Naive thymus-derived CD4-positive, alpha-beta T cell (primary cell): ENCODE measurements at regions not wholly inside any gene's neighbourhood (a gene's known extent, or its start where the extent isn't known, plus 50 kb on each side); places are given as distances from the start of the nearest gene placed in this dataset.
"Not testable (repeated sequence)": the region's sequence is repeated elsewhere in the genome, so short reads cannot be mapped to it uniquely, and the experiment has no call there.

ENCODE experiments used
- ATAC-seq: fragments of 150-1000 bp; cut with Tn5 transposase; 2 replicates; pipeline ENCODE4 v1.10.0; 2021; ENCODE audit warnings: mild to moderate bottlenecking, moderate library complexity
- CTCF ChIA-PET: fragments of 350-600 bp; sonication (Branson Sonifier 250); formaldehyde crosslinking; loops from one replicate; lab custom pipeline; 2021; ENCODE audit warnings: antibody characterized with exemption; lab: Charles Lee
- POLR2A ChIA-PET: fragments of 350-600 bp; sonication (Branson Sonifier 250); formaldehyde crosslinking; loops from one replicate; lab custom pipeline; 2021; ENCODE audit warnings: antibody characterized with exemption, inconsistent platforms; lab: Charles Lee
- DNase-seq, 9 donors: peaks; one replicate each; pipeline versions ENCODE4 v3.0.0 to v3.0.0-alpha.2; 2020 to 2022; ENCODE audit warnings: mixed read lengths in 1 of 9
- H3K27ac ChIP-seq: one replicate; pipeline ENCODE4 v1.7.0; 2013; ENCODE audit warnings: mild to moderate bottlenecking, low read depth, low read length, moderate library complexity
- H3K27me3 ChIP-seq, 2 donors: one replicate each; pipeline ENCODE4 v1.7.0; 2013; ENCODE audit warnings: low read length in 2 of 2, mild to moderate bottlenecking in 2 of 2, moderate library complexity in 2 of 2; ENCODE audit not compliant: control insufficient read depth in 2 of 2, insufficient read depth in 2 of 2
- H3K36me3 ChIP-seq, 3 experiments: 1 replicate in 2 of 3; 2 replicates in 1 of 3; pipeline ENCODE4 v1.7.0; 2013; ENCODE audit warnings: low read length in 3 of 3, mild to moderate bottlenecking in 3 of 3, moderate library complexity in 1 of 3; ENCODE audit not compliant: insufficient read depth in 3 of 3, control insufficient read depth in 2 of 3
- H3K4me1 ChIP-seq, 2 donors: one replicate each; pipeline ENCODE4 v1.7.0; 2013; ENCODE audit warnings: low read length in 2 of 2, mild to moderate bottlenecking in 2 of 2, moderate library complexity in 1 of 2; ENCODE audit not compliant: control insufficient read depth in 2 of 2, insufficient read depth in 2 of 2
- H3K4me3 ChIP-seq: 2 replicates; pipeline ENCODE4 v1.7.0; 2013; ENCODE audit warnings: mild to moderate bottlenecking, low read length
- H3K9me3 ChIP-seq, 3 experiments: 1 replicate in 2 of 3; 2 replicates in 1 of 3; pipeline ENCODE4 v1.7.0; 2013; ENCODE audit warnings: low read length in 3 of 3; ENCODE audit not compliant: control insufficient read depth in 2 of 3
- H3K27ac Mint-ChIP-seq, 9 donors: one replicate each; pipeline ENCODE4 v1.8.0; 2020 to 2022; ENCODE audit warnings: mixed read lengths in 9 of 9, mild to moderate bottlenecking in 8 of 9, moderate library complexity in 5 of 9, inconsistent platforms in 2 of 9
- H3K27me3 Mint-ChIP-seq, 5 donors: one replicate each; pipeline ENCODE4 v1.8.0; 2021 to 2022; ENCODE audit warnings: mixed read lengths in 5 of 5, mild to moderate bottlenecking in 1 of 5
- H3K36me3 Mint-ChIP-seq, 5 donors: one replicate each; pipeline ENCODE4 v1.8.0; 2020 to 2022; ENCODE audit warnings: mixed read lengths in 5 of 5, mild to moderate bottlenecking in 3 of 5, inconsistent platforms in 1 of 5
- H3K4me1 Mint-ChIP-seq, 7 donors: one replicate each; pipeline ENCODE4 v1.8.0; 2020 to 2022; ENCODE audit warnings: mixed read lengths in 7 of 7, mild to moderate bottlenecking in 3 of 7, inconsistent platforms in 1 of 7
- H3K4me3 Mint-ChIP-seq, 10 donors: one replicate each; pipeline ENCODE4 v1.8.0; 2020 to 2022; ENCODE audit warnings: mild to moderate bottlenecking in 10 of 10, mixed read lengths in 10 of 10, moderate library complexity in 6 of 10, inconsistent platforms in 2 of 10
- H3K9me3 Mint-ChIP-seq, 11 donors: one replicate each; pipeline ENCODE4 v1.8.0; 2020 to 2022; ENCODE audit warnings: mixed read lengths in 11 of 11, mild to moderate bottlenecking in 4 of 11, inconsistent platforms in 1 of 11, moderate library complexity in 1 of 11
- intact Hi-C, 2 donors: fragments of 100-400 bp; cut with micrococcal nuclease; formaldehyde crosslinking; loops; one replicate each; pipeline ENCODE4 v1.15.1; 2023

GRCh38 chr1:86798608-86799291 is 94.4 kb downstream of the SH3GLB1 start:
- POLR2A ChIA-PET, result interaction anchor here (0.6 kb wide), 1 partner anchor 92 kb away, joined by 3 read pairs; no protein-coding TSS in a partner anchor
- peaks cover 0 to 12% (median 2%) of the 10 kb centered on the region in 11 donors for H3K9me3 Mint-ChIP-seq
- H3K27me3 ChIP-seq, result no peaks in the 10 kb centered on the region
- ATAC-seq (peak; percentile 36), DNase-seq (no peak)
- no peaks in the 10 kb centered on the region for H3K4me1 ChIP-seq
- no peak overlapping the region for H3K27ac ChIP-seq
- H3K36me3 ChIP-seq, result no peaks in the 10 kb centered on the region
- H3K9me3 ChIP-seq, result no peaks in the 10 kb centered on the region
- intact Hi-C loops, result no loop called here
- H3K36me3 Mint-ChIP-seq, result no peaks in the 10 kb centered on the region
- no peaks in the 10 kb centered on the region for H3K27me3 Mint-ChIP-seq
- no peaks in the 10 kb centered on the region for H3K4me1 Mint-ChIP-seq
- no peak overlapping the region for H3K4me3 ChIP-seq
- no peak overlapping the region for H3K27ac Mint-ChIP-seq
- no peak overlapping the region for H3K4me3 Mint-ChIP-seq
- CTCF ChIA-PET, result no interaction called here

GRCh38 chr1:86803641-86804040 is 99.3 kb downstream of the SH3GLB1 start:
- DNase-seq, H3K36me3 ChIP-seq, H3K36me3 Mint-ChIP-seq, POLR2A ChIA-PET, CTCF ChIA-PET, intact Hi-C loops, H3K9me3 ChIP-seq, H3K4me1 Mint-ChIP-seq, H3K27me3 ChIP-seq, H3K4me1 ChIP-seq, H3K4me3 ChIP-seq, H3K4me3 Mint-ChIP-seq, H3K27me3 Mint-ChIP-seq, ATAC-seq, H3K27ac ChIP-seq: not testable (repeated sequence)
- Mint-ChIP-seq H3K9me3 (peaks cover 0 to 12% (median 2%) of the 10 kb centered on the region in 11 donors), H3K27ac (peak overlapping the region in 1 of 9 donors; percentile 30)

GRCh38 chr1:86805898-86806519 is 101.6 kb downstream of the SH3GLB1 start:
- H3K27ac ChIP-seq, DNase-seq, H3K4me1 ChIP-seq, H3K36me3 ChIP-seq, H3K4me1 Mint-ChIP-seq, ATAC-seq, H3K27me3 ChIP-seq, H3K9me3 ChIP-seq, intact Hi-C loops, CTCF ChIA-PET, POLR2A ChIA-PET, H3K27me3 Mint-ChIP-seq, H3K4me3 Mint-ChIP-seq, H3K27ac Mint-ChIP-seq, H3K4me3 ChIP-seq, H3K36me3 Mint-ChIP-seq: not testable (repeated sequence)
- peaks cover 0 to 12% (median 2%) of the 10 kb centered on the region in 11 donors for H3K9me3 Mint-ChIP-seq

DNA sequence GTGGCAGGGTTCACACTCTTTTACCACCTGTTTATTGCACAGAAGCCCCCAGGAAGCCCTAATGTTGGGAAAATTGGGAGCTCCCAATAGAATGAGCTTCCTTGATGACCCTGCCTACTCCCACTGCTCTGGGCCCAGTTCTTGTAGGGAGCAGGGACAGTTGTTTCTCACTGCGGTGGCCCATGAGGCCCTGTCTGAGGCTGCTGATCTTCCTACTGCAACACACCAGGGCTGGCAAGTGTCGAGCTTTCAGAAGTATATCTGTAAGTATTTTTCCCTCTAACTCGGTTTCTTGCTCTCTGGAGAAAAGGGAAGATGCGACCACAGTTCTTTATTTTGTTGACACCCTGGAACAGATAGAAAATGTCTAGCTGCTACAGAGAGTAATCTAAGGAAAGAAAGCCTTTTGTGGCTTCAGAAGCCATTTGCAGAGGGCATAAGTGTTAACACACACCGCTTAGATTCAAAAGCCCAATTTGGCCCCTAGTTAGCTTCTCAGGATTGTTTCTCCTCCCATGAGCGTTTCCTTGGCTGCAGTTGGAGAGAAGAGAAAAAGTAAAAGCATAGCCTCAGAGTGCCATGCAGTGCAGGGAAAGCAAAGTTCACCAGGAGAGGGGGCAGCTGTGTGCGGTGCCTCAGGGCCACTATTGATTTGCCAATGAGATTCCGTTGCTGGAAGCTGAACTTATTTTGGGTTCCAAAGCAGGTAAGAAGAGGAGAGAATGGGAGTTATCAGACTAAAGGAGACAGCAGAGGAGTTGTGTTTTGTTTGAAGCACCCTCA is 102.6 kb downstream of the SELENOF start:
- no peaks in the 10 kb centered on the region for H3K36me3 ChIP-seq
- CTCF ChIA-PET, result interaction anchor here (0.6 kb wide), 1 partner anchor 1443 kb away, joined by 3 read pairs; no protein-coding TSS in a partner anchor

DNA sequence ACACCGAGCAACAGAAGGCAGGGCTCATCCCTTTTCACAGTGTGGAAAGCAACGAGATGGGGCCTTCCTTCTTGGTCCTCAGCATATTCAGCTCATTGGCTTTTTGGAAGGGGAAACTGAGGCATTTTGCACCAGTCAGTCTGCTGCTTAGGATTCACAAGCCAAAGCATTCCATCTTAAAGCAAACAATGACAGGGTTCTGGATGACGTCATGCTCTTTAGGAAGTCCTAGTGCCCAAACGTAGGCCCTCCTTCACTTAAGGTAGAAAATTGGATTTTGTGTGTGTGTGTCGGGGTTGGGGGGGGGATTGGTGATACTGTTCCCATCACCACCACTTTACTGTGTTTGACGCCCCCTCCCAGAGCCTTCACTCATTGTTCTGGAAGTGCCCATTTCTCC is 101.6 kb downstream of the SELENOF start:
- no peak overlapping the region for H3K4me3 Mint-ChIP-seq
- Histone ChIP-seq H3K27me3 (no peaks in the 10 kb centered on the region), H3K27ac (no peak overlapping the region), H3K4me1 (no peaks in the 10 kb centered on the region), H3K36me3 (no peaks in the 10 kb centered on the region), H3K4me3 (no peak overlapping the region), H3K9me3 (no peaks in the 10 kb centered on the region)
- ChIA-PET POLR2A (no interaction called here), CTCF (interaction anchor here (0.7 kb wide), 1 partner anchor 98 kb away, joined by 3 read pairs; no protein-coding TSS in a partner anchor)
- ATAC-seq (no peak), DNase-seq (no peak)
- H3K27ac Mint-ChIP-seq, result no peak overlapping the region
- peaks cover 2 to 24% (median 4%) of the 10 kb centered on the region in 5 donors for H3K27me3 Mint-ChIP-seq
- H3K36me3 Mint-ChIP-seq, result no peaks in the 10 kb centered on the region
- no peaks in the 10 kb centered on the region for H3K4me1 Mint-ChIP-seq
- no peaks in the 10 kb centered on the region for H3K9me3 Mint-ChIP-seq
- intact Hi-C loops, result no loop called here

More for the DNA sequence above, 102.6 kb downstream of the SELENOF start:
- intact Hi-C loops, result no loop called here
- no peak overlapping the region for H3K4me3 ChIP-seq
- H3K27ac ChIP-seq, result no peak overlapping the region
- no peaks in the 10 kb centered on the region for H3K9me3 ChIP-seq
- no peaks in the 10 kb centered on the region for H3K4me1 Mint-ChIP-seq
- H3K9me3 Mint-ChIP-seq, result no peaks in the 10 kb centered on the region
- POLR2A ChIA-PET, result no interaction called here
- no peak overlapping the region for H3K27ac Mint-ChIP-seq
- H3K4me1 ChIP-seq, result no peaks in the 10 kb centered on the region
- H3K27me3 ChIP-seq, result no peaks in the 10 kb centered on the region
- no peak overlapping the region for H3K4me3 Mint-ChIP-seq
- peaks cover 0 to 18% (median 4%) of the 10 kb centered on the region in 5 donors for H3K27me3 Mint-ChIP-seq
- ATAC-seq (no peak), DNase-seq (no peak)
- no peaks in the 10 kb centered on the region for H3K36me3 Mint-ChIP-seq
